GF-D8 (cell line): ENCODE measurements at regions not wholly inside any gene's neighbourhood (a gene's known extent, or its start where the extent isn't known, plus 50 kb on each side); places are given as distances from the start of the nearest gene placed in this dataset.

Experiments used
- DNase-seq: peaks from one replicate; lab custom pipeline; 2025; lab: John Stamatoyannopoulos, UW

DNA sequence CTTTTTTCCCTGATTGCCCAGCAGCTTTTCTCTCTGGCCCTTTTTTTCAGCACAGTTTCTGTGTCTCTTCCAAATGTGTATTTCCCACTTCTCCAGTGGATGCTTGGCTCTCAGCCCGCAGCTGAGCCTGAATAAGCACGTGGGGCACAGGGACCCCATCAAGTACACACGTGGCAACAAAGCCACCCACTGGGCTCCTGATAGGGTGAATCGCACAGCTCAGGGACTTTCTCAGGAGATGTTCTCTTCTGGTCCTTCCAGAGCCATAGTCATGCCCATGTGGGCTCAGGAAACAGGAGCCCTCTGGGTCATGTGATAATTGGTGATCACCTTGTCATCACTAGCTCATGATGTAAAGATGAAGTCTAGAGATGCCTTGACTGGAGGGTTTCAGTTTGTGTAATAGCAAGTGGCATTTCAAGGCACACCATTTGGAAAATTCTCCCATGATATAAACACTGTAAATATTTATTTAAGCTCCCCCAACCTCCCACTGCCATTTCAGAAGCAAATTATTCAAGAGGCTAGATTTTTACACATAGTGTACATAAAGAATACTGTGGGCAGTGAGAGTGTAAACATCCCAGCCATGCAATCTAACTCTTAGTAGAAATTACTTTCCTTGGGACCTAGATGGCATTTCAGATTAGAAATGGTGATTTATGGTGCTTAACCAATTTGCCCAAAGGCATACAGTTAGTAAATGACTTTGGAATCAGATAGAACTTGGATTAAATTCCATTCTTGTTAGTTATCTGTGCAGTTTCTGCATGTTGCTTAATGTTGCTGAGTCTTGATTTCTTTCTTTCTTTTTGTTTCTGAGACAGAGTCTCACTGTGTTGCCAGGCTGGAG, 597.5 kb downstream of the SLC4A3 start:
- no peak for DNase-seq

DNA sequence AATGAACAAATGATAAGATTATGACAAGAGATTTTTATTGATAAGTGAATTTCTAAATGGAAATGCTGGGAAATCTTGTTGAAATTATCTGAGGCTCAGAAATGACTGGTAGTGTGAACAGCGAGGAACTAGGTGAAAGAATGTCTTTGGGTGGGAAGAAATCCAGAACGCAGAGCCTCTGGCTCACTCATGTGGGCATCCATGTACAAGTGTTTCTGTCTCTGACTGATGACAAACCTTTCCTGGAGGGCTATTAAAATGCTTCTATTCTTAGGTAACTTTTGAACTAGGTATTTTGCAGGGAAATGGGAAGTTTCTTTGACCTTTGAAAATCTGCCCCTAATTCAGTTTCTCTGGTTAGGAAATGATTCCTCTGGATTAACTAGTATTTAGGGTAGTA, 598.6 kb downstream of the SLC4A3 start:
- no peak for DNase-seq

DNA sequence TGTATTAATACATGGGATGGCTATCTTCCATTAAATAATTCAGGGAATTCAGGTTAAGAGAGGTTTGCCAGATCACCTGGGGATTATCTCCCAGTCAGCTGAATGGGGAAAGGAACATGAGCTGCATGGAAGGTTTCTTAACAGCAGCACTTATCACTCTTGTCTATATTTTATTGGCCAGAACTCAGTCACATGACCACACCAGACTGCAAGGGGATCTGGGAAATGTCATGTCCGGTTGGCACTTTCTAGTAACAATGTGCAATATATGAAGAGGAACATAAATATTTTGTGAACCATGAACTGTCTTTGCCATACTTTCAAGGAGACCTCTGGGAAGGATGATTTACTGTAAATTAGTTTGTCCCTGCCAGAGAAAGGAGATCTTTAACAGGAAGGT, 599.1 kb downstream of the SLC4A3 start:
- no peak for DNase-seq

DNA sequence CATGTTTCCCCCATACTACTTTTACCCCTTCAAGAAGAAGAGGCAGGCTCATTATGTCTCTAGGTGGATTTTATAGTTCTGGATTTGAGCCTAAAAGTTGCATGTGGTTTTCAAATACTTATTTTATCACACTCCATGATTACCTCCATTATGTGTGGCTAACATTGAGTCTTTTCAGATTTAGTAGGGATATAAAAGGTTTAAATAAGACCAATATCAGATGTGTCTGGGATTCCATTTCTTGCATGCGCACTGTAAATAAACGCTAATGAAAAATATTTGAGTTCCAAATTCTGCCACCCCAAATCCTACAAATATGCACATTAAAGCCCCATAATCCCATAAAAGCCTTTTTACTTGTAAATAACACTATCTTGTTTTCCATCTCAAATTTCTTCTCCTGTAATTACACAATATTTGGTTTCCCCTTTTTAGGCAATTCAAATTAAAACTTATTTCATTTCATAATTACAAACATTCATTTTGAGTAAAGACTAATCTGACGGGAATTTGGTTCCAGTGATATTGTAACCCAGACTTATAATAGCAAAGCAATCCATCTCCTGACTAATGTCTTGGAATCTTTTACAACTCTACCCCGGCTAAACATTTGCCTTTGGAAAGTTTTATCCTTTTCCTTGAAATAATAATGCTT, 600.0 kb downstream of the SLC4A3 start:
- no peak for DNase-seq

DNA sequence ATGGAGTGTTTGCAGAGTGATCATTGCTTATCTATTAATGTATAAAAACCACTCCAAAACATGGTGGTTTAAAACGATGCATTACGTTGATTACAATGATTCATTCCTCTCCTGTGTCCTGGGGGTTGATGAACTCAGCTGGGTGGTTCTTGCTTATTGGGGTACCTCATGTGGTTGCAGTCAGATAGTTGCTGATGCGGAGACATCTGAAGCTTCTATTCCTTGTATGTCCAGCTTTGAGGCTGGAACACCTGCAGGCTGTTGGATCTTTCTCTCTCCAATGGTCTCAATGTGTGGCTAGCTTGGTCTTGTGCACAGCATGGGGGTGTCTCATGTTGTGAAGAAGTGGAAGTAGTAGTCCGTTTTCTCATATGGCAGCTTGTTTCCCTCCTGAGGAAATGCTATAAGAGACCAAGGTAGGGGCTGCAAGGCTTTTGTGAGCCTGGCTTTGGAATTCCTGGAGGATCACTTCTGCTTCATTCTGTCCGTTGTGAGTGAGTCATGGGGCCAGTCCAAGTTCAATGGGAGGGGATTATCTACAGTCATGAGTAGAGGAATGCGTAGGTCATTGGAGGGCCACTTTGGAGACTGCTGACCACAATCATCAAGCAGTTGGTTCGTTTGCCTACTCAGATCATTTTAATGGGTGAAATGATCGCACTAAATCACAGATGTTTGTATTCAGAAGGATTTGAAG, 601.0 kb downstream of the SLC4A3 start:
- DNase-seq, result no peak

DNA sequence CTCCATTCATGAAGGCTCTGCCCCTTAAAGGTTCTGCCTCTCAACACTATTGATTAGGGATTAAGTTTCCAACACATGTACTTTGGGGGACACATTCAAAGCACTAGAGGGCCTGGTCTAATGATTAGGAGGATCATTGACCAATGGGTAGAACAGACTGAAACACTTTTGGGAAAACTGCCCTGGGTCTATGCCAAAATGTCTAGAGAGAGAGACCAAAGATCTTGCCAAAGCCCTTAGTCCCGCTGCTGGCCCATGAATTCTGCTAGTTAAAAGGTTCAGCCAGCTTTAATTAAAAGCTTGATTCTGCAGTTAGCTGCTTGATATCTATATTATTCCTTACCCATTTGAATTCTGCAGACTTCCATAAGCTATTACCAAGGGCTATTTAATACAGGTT, 613.2 kb downstream of the SLC4A3 start:
- DNase-seq, result no peak

DNA sequence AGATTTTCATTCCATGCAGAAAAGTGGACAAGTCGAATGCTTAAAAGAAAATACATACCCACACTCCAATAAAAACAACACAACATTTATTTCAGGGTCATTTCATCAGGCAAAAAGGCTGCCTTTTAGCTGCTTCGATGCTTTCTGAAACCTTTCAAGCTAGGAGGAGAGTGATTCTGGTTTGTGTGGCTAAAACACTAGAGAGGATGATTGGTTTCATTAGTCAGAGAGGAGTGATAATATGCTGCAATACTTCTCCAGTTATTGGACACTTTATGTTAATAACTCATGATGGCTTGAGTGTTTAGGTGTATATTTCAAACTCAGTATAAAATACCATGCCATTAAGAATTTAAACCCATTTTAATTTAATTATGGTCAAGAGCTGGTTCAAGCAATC, 614.0 kb downstream of the SLC4A3 start:
- DNase-seq, result no peak

DNA sequence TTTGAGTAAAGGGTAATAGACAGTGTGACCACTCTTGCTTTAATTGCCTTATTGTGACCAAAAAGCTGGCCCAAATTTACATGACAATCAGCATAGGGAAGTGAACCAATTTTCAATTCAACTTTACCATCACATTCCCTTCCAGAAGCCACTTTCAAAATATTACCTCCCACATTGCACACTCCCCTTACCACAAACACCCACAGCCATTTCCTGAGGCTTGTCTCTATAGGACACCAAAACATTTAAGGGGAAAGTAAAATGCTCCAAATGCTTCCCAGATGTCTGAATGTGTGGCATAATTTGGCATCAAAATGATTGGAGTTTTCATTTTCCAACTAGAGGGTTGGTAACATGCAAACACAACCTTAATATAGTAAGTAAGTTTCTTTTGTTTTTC, 616.1 kb downstream of the SLC4A3 start:
- no peak for DNase-seq

DNA sequence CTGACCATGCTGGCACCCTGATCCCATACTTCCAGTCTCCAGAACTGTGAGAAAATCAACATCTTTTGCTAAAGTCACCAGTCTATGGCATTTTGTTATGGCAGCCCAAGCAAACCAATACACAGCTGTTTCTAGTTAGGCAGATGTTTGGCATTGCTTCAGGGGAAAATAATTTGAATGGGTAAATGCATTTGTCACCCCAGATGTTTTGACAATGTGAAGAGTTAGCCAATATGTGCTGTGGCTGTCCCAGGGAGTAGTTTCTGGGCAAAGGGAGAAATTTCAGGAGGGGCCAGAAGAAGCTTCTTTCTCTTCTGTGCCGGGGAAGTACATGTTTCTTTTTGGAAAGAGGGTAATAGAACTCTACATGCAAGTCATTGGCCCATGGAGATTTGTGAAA, 619.0 kb downstream of the SLC4A3 start:
- no peak for DNase-seq

DNA sequence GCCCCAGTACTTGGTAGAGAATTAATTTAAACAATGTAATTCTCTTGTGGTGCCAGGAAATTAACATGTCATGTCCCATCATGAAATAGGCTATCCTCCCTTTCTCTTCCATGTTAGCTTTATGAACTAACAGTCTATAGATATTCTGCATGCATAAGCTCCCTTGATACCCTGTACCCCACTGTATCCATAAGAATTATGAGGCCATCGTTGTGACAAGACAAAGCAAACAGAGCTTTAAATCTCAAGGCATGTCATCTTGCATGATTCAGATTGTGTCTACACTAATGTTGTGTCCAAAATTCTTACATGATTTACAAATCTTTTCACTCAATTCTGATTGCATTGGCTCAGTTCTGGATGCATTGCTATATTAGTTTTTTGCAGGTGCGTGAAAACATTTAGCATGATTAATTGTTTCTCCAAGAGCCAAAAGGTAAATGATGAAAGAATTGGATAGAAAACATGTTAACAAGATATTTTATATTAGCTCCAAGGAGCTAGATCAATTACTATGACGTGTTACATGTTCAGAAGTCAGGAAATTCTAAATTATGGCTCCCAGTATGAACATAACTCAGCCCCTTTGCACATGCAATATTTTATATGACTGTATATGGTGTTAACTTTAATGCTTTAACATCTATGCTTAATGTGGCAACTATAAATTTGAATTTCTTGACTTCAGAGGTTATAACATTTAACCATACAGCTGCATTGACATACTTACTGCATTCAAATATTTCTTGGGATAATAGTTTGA, 620.3 kb downstream of the SLC4A3 start:
- DNase-seq, result no peak

DNA sequence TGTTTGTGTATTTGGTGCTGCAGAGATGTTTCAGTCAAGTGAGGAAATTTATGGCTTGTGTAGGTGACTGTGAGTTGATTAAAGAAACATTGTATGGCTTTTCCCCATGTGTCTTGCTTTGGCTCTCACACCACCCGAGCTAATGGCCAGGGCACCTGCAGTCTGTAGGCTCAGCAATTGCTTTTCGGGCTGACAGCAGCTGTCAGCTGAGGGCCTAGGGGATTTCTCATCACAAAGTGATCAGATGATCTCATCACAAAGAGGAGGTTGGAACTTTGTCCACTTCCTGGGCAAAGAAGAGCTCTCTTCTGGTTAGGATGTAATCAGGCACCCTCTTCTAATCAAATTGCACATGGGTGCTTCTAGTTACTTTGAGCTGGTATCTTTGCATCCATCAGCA, 632.2 kb downstream of the SLC4A3 start:
- DNase-seq, result no peak

DNA sequence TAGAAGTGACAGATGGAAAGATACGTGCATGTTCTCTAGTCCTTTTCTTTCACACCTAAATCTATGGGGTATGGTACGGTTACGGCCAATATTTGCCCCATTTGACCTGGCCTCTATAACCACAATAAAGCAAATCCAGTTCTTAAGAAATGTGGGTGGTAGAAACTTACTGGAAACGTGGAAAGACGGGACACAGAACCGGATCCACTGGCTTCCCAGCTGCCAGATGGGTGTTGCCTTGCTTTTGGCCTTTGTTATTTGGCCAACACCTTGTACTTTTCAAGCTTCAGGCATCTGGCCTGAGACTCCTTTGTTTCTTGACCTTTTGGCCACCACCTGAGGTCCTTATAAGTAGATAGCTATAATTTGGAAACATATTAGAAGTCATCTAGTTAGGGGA, 635.9 kb downstream of the SLC4A3 start:
- no peak for DNase-seq

DNA sequence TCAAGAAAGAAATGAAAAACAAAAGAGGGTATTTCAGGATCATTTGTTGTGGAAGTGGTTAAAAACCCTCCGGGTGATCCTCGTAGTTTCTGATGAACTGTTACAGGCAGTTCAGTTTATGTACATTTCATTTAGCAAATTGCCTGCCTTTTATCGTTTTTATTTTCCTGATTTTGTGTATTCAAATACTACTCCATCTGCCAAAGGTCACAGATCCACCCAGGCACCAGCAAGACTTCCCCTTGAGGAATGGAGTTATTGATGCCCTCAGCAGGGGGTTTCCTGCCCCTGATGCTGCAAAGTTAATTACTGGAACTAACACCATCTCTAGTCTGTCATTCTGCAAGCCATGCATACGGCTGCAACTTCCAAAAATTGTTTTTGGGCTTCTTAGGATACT, 641.9 kb downstream of the SLC4A3 start:
- no peak for DNase-seq

DNA sequence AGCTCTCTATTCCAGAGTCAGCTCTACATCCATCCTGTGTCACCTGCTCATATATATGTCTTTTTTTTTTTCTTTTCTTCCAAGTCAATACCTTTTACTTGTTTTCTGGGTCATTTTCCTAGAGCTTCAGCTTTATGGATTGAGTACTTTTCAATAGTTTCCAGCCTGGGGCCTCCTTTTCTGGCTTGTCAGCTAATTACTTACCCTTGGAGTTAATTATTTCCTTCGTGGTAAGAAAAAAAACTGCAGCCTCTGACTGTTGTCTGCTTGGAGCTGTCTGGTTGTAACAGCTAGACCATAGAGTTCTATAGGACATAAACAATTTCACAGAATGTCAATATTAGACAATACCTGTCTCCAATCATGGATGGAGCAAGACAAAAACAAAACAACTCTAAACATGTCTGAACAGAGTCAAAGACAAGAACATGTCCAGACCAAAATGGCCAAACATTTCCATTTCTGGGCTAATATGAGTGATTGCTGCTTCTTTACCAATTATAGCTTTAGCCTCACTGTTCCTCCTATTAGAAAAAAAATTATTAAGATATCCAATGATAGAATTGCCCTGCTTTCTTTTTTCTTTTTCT, 643.1 kb downstream of the SLC4A3 start:
- DNase-seq, result no peak

DNA sequence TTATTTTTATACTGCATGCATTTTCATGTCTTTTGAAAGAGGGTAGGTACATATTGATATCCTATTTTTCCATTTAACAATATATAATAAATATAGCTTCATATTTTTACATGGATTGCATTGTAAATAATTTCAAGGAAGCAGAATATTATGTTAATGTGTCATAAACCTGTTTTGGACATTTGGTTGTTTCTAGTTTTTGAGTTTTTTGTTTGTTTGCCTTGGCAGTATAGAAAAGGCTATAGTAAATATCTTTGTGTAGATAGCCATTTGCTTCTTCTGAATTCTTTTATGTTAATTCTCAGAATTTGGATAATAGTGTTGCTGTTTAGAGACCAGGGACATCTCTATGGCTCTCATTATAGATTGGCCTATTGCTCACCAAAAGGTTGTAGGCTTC, 645.2 kb downstream of the SLC4A3 start:
- no peak for DNase-seq

DNA sequence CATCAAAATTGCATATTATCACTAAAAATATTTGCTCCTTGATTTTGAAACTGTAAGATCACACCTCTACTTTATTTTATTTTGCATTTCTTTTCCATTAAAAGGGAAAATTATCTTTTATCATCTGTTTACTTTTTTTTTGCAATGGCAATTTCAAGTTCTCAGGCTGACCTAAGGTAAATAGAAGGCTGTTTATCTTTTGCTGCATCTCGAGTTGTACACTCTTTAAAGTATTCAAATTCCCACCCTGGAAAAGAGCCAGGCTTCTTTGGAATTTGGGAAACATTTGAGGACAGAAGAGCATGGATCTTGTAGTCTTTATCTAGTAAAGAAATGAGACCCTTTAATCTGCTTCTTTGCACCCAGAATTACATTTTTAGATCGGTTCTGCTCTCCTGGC, 645.7 kb downstream of the SLC4A3 start:
- no peak for DNase-seq

DNA sequence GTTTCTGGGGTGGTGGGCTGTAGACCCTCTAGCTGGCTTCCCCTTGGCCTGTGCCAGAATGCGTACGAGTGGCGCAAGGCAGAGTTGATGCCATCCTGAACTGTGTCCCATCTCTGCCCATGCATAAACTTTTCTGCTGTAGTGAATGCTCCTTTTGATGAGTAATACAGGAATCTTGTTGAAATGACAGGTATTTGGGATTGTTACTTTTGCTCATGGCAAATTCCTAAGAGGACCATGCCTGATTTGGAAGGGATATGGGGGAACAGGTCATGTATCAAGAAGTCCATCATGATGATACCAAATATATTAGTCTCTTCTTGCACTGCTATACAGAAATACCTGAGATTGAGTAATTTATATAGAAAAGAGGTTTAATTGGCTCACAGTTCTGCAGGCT, 648.0 kb downstream of the SLC4A3 start:
- DNase-seq, result no peak

DNA sequence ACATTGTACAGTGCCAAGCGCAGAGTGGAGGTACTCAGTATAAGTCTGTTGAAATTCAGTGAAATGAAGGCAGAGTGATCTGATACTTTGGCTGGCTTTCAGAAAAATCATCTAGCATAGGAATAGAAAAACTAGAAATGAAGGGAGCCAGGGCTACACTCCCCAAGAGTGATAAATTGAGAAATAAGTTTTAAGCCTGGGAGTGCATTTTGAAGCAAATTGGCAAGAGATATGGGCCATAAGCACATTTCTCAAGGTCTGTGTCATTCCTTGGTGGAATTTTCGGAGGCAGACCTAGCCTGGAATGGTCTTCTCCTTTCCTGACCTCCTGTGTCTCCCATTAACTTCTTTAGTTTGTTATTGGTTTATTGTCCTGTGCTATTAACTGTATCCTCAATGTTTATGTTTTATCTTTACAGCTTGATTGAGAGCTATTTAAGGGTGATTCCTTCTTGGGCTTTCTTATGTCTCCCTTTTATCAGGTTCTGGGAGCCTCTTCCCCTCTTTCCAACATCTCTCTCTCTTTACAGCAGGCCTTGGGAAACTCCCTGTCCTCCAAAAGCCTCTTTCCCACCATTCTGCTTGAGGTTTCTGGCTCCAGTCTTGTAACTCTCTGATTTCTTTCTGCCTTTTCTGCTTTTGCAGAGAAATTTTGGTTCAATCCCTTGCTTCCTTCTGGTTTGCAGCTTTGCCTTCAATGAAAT, 649.5 kb downstream of the SLC4A3 start:
- DNase-seq, result no peak

DNA sequence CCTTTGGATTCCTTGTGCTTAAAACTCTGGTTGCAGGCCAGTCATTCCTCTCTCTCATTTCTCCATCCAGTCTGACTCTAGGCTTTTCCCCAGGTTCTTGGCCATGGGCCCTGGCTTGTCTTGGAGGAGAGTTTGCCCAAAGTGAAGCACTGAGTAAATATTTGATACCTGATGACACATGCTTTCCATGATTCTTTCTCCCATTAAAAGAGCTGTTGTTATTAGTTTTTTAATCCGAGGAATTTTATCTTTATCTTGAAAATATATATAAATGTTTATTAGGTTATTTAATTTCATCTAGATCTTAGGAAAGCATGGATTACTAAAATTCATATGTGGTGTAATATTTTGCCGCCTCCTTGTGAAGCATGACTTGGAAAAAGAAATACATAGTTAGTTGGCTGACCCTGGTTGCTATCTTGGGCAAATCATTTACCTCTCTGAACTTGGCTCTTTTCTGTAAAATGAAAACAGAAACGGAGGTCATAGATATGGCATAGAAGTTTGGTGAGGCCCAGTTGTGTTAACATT, 650.1 kb downstream of the SLC4A3 start:
- no peak for DNase-seq

DNA sequence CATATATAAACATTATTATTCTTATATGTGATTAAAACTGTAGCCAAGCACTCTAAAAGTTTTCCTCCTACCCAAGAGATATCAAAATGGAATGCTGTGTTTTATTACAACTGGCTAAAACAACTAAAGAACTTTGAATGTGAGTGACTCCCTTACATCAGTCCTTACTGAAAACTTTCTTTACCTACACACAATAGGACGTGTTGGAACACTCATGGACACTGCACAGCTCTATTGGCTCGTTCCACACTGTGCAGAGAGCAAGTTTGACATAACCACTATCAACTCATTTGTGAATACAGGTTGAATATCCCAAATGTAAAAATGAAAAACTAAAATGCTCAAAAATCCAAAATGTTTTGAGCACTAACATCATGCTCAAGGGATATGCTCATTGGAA, 650.6 kb downstream of the SLC4A3 start:
- DNase-seq, result no peak

DNA sequence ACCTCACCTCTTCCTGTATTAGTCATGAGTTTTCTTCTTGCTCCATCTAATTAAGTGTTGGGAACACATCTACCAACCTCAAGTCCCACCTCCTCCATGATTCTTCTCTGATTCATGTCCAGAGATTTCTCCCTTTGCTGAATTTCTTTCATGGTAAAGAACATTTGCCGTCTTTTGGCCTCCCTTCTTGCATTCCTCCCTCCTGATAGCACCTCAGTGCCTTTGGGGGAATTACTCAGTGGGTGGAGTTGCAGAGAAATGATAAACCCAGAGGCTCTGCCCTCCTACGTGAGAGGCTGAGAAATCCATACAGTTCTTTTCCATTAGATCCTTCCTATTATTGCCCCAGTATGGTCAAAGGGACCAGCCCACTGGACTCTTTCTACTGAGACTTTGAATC, 651.9 kb downstream of the SLC4A3 start:
- no peak for DNase-seq
